Neural progenitor cell (in vitro differentiated cells): ENCODE measurements at regions not wholly inside any gene's neighbourhood (a gene's known extent, or its start where the extent isn't known, plus 50 kb on each side); places are given as distances from the start of the nearest gene placed in this dataset.

ENCODE experiments used
- CTCF ChIP-seq: fragments of 200-600 bp; sonication (generic); IDR thresholded peaks from 2 replicates; pipeline ENCODE4 v1.5.1; 2017; ENCODE audit warnings: antibody characterized with exemption, mild to moderate bottlenecking
- EZH2 ChIP-seq: fragments of 200-600 bp; sonication (generic); IDR thresholded peaks from 2 replicates; pipeline ENCODE4 v1.6.1; 2017; ENCODE audit warnings: antibody characterized with exemption, mild to moderate bottlenecking, moderate library complexity
- EZH2phosphoT487 ChIP-seq: fragments of 200-600 bp; sonication (generic); IDR thresholded peaks from 2 replicates; pipeline ENCODE4 v1.6.1; 2017; ENCODE audit warnings: antibody characterized with exemption

GRCh38 chr21:19807201-19807600, 1191.0 kb upstream of the NCAM2 start:
- TF ChIP-seq CTCF (no peak), EZH2 (no peak), EZH2phosphoT487 (no peak)
